GM20000 (cell line): ENCODE measurements at regions not wholly inside any gene's neighbourhood (a gene's known extent, or its start where the extent isn't known, plus 50 kb on each side); places are given as distances from the start of the nearest gene placed in this dataset.

Experiments used
- DNase-seq: peaks from one replicate; pipeline ENCODE4 v3.0.0; 2012; ENCODE audit warnings: low spot score
- TF ChIP-seq, protein P1 (sequence below): IDR thresholded peaks from 2 replicates; pipeline ENCODE4 v1.5.1; 2012; ENCODE audit warnings: mild to moderate bottlenecking, control low read depth; ENCODE audit errors: extremely low read depth, missing control alignments

- TF ChIP-seq, protein P1, sequence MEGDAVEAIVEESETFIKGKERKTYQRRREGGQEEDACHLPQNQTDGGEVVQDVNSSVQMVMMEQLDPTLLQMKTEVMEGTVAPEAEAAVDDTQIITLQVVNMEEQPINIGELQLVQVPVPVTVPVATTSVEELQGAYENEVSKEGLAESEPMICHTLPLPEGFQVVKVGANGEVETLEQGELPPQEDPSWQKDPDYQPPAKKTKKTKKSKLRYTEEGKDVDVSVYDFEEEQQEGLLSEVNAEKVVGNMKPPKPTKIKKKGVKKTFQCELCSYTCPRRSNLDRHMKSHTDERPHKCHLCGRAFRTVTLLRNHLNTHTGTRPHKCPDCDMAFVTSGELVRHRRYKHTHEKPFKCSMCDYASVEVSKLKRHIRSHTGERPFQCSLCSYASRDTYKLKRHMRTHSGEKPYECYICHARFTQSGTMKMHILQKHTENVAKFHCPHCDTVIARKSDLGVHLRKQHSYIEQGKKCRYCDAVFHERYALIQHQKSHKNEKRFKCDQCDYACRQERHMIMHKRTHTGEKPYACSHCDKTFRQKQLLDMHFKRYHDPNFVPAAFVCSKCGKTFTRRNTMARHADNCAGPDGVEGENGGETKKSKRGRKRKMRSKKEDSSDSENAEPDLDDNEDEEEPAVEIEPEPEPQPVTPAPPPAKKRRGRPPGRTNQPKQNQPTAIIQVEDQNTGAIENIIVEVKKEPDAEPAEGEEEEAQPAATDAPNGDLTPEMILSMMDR, result no peak
- no peak for DNase-seq
Measured at GRCh38 chr10:126840576-126841135, 64.6 kb upstream of the DOCK1 start.

GRCh38 chr10:126841341-126841895 lies 63.8 kb upstream of the DOCK1 start:
- TF ChIP-seq, protein P1, result no peak
- no peak for DNase-seq

DNA sequence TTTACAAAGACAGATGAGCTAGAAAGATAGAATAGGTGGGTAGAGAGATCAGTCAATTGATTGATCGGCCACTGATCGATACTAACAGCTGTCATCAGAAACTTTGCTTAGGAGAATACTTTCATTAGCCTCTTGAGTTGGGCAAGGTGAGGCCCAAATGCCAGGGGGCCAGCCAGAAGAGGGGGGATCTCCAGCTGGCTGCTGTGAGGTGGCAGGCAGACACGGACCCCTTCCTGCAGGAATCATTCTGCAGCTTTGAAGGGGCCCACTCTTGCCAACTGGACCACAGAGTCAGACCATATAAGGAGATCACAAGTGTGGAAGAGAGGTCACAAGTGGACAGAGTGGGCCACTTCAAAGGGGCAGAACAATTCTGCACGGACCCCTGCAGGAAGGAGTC lies 62.9 kb upstream of the DOCK1 start:
- no peak for DNase-seq
- TF ChIP-seq, protein P1, result no peak

GRCh38 chr10:126842836-126843235 lies 62.4 kb upstream of the DOCK1 start:
- no peak for DNase-seq
- TF ChIP-seq, protein P1, result no peak

- DNase-seq, result no peak
- TF ChIP-seq, protein P1, result no peak
Measured at GRCh38 chr10:126843299-126843934, 61.8 kb upstream of the DOCK1 start.

GRCh38 chr10:126844406-126844805 lies 60.8 kb upstream of the DOCK1 start:
- DNase-seq, result no peak
- TF ChIP-seq, protein P1, result no peak

DNA sequence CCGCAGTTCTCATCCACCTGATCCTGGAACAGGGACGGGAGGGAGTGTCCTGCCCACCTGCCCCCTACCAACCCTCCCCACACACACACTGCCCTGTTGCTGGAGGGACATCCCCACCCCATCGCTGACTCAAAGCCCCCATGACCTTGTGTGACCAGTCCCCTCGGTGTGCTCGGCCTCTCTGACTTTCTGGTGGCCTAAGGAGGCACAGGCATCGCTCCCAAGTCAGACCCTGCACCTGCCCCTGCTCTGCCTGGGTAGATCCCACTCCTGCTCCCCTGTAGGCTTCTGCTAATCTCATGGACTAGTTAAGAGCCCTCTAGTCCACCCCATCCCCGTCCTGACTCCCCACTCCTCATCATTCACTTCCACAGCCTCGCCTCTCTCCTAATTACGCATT lies 58.8 kb upstream of the DOCK1 start:
- TF ChIP-seq, protein P1, result no peak
- DNase-seq, result no peak
